AG09309 (cell line): ENCODE measurements at regions not wholly inside any gene's neighbourhood (a gene's known extent, or its start where the extent isn't known, plus 50 kb on each side); places are given as distances from the start of the nearest gene placed in this dataset.

Source experiments
- DNase-seq: peaks from one replicate; pipeline ENCODE4 v3.0.0-alpha.2; 2010; ENCODE audit warnings: low read depth
- H3K4me3 ChIP-seq: 2 replicates; pipeline ENCODE4 v1.5.1; 2011; ENCODE audit warnings: mild to moderate bottlenecking, low read depth, low read length, moderate library complexity; ENCODE audit not compliant: control insufficient read depth
- TF ChIP-seq, protein P1 (sequence below): IDR thresholded peaks from 2 replicates; pipeline ENCODE4 v1.5.1; 2011; ENCODE audit warnings: mild to moderate bottlenecking, low read depth, low read length, inconsistent platforms; ENCODE audit not compliant: insufficient read depth, control insufficient read depth; ENCODE audit errors: missing control alignments

DNA sequence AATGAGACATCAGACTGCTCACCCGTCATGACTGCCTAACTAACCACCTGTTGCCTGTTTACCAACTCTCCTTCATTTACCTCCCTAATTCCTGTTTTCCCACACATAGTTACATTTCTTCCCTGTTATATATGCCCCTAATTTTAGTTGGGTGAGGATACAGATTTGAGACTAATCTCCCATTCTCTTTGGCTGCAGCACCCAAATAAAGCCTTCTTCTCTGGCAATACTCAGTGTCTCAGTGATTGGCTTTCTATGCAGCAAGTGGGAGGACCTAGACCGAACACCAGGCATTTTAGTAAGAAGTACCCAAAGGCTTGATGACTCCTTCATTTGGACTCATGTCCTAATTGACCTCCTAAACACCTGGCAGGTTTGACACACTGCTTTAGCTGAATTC, 147.2 kb downstream of the TRIB2 start:
- no peak for DNase-seq
- TF ChIP-seq, protein P1, sequence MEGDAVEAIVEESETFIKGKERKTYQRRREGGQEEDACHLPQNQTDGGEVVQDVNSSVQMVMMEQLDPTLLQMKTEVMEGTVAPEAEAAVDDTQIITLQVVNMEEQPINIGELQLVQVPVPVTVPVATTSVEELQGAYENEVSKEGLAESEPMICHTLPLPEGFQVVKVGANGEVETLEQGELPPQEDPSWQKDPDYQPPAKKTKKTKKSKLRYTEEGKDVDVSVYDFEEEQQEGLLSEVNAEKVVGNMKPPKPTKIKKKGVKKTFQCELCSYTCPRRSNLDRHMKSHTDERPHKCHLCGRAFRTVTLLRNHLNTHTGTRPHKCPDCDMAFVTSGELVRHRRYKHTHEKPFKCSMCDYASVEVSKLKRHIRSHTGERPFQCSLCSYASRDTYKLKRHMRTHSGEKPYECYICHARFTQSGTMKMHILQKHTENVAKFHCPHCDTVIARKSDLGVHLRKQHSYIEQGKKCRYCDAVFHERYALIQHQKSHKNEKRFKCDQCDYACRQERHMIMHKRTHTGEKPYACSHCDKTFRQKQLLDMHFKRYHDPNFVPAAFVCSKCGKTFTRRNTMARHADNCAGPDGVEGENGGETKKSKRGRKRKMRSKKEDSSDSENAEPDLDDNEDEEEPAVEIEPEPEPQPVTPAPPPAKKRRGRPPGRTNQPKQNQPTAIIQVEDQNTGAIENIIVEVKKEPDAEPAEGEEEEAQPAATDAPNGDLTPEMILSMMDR, result no peak
- no peak overlapping the region for H3K4me3 ChIP-seq

DNA sequence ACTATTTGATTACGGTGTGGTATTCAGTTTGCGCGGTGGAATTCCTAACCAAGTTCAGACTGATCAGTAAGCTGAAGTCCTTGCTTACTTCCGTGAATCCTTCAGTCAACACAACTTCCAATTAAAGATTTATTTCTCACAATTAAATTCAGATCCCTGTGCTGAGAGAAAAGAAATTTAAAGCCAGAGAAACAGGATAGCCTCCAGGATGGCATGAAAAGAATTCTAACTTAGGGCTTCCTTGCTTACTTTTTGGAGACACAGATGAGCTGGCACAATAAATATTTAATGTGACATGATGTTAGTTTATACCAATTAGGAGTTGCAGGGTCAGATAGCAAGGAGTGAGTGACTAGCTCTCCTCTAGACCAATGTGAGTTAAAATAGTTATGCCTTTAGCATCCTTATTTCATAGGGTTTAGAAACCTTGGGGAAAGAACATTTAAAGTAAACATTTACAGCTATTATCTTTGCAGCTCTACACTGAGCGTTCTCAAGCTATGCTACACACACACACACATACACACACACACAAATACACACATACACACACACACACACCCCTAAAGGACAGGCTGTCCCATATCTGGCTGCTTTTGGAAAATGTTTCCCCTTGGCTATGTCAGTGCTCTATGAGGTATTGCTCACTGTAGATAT, 151.0 kb downstream of the TRIB2 start:
- H3K4me3 ChIP-seq, result no peak overlapping the region
- TF ChIP-seq, protein P1, result no peak
- no peak for DNase-seq

DNA sequence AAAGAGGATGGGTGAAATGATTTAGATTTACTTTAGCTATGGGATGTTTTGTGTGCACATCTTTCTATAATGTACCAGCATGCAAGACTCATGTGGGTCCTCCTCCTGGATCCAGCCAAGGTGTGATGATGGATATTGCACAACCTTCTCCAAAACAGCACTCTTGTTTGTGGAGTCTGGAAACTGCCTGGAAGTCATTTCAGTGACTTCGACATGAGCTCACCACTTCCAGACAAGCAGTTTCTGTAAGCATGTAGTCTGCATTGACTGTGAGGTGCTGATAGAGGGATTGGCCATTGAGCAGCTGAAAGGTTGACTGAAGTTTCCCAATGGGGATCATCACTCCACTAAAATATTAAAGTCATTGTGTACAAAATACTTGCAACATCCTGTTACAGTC, 154.0 kb downstream of the TRIB2 start:
- no peak overlapping the region for H3K4me3 ChIP-seq
- TF ChIP-seq, protein P1, result no peak
- DNase-seq, result no peak

DNA sequence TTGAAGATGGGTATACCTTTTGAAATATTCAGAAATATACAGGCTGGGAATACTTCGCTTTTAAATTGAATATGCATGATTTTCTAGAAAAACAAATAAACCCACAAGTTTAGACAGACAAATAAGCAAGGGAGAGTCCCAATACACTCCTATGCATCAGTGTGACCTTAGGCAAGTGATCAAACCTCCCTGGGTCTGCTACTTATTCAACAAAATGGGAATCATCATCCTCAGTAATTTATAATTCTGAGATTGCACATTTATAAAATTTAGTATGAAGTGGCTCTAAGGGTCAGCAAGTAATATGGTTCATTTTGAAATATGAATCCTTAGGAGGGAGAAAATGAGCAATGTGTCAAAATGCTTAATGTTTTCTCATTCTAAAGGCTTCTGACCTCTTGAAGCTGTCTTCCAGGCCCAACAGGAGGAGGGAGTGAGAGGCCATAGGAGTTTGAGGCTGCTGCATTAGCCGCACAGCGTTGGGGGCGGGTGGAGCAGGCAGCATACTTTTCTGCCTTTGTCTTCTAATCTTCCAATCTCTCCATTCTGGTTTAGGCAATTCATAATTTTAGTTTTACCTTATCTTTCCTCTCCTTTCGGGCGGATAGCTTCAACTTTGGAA, 155.1 kb downstream of the TRIB2 start:
- no peak for DNase-seq
- H3K4me3 ChIP-seq, result no peak overlapping the region
- TF ChIP-seq, protein P1, result no peak

DNA sequence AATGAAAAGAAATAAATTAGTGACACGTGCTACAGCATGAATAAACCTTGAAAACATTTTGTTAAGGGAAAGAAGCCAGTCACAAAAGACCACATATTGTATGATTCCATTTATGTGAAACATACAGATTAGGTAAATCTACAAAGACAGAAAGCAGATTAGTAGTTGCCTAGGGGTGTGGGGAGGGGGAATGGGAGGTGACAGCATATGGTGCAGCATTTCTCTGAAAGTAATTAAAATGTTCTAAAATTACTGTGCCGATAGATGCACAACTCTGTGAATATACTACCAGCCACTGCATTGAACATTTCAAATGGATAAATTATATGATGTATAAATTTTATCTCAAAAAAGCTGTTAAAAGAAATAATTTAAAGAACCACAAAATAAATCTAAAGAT, 161.0 kb downstream of the TRIB2 start:
- TF ChIP-seq, protein P1, result no peak
- no peak overlapping the region for H3K4me3 ChIP-seq
- DNase-seq, result no peak

DNA sequence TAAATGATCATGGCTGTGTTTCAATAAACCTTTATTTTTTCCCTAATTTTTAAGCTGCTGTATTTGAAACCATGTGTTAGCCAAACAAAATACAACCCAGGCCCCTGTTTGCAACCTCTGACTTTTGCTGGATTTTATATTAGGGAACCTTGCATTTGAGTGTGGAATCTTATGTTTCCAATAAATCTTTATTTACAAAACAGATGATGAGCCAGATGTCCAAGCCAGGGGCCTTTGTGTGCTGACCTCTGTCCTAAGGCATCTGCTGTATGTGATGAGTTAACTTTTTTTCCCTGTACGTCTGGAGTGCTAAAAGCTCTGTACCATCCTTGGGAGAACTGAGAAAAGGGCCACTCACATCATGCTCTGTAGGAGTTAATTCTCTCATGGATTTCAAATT, 162.9 kb downstream of the TRIB2 start:
- TF ChIP-seq, protein P1, result no peak
- no peak overlapping the region for H3K4me3 ChIP-seq
- DNase-seq, result no peak

DNA sequence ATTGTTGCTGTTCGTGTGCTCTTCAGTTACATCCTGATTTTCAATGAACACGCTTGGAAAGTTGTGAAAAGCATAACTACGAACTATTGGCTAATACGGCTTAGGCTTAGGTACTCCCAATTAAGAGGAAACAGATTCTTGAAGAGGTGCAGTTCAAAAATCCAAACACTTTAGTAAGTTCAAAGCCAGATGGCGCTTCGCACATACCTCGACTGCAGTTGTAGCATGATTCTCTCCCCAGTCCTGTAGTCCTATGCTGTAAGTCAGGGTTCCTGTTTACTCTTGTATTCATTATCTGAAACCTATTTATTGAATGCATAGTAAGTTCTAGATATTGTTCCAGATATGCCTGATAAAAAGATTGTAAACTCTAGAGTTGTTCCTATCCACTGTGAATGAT, 165.2 kb downstream of the TRIB2 start:
- H3K4me3 ChIP-seq, result no peak overlapping the region
- no peak for DNase-seq
- TF ChIP-seq, protein P1, result no peak
